DMS79 treated with DMSO at 0.1 percent for 48 hours (cell line): ENCODE measurements at regions not wholly inside any gene's neighbourhood (a gene's known extent, or its start where the extent isn't known, plus 50 kb on each side); places are given as distances from the start of the nearest gene placed in this dataset.

Experiments used
- DNase-seq: peaks from one replicate; lab custom pipeline; 2025; lab: John Stamatoyannopoulos, UW

- DNase-seq: no peak
Observed at GRCh38 chr15:79373113-79373512, 59.0 kb upstream of the MINAR1 start.

DNA sequence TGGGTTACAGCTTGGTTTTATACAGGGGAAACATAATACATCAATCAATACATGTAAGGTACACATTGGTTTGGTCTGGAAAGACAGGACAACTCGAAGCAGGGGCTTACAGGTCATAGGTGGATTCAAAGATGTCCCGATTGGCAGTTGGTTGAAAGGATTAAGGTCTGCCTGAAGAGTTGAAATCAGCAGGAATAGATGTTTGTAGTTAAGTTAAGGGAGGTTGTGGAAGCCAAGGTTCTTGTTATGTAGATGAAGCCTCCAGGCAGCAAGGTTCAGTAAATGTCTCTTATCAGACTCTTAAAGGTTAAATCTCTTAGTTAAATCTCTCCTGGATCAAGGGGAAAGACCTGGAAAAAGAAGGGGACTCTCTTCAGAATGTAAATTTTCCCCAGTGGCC is 58.4 kb upstream of the MINAR1 start:
- DNase-seq: no peak

DNA sequence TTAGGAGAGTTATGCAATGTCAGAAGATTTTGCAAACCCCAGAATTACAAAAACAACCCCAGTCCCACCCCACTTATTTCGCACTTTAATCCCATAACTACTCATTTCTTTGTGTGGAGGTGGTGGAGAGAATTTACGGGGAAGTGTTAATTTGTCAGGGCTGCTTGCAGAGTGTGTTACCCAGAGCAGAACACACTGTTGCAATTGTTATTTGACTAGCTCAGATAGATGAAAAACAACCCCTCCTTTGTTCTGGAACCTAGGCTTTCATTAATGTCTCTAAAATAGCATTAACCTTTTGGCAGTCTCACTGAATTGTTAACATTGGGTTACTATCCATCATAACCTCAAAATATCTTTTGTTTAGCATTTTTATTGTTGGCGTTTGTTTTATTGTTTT is 55.8 kb upstream of the MINAR1 start:
- DNase-seq: no peak

DNA sequence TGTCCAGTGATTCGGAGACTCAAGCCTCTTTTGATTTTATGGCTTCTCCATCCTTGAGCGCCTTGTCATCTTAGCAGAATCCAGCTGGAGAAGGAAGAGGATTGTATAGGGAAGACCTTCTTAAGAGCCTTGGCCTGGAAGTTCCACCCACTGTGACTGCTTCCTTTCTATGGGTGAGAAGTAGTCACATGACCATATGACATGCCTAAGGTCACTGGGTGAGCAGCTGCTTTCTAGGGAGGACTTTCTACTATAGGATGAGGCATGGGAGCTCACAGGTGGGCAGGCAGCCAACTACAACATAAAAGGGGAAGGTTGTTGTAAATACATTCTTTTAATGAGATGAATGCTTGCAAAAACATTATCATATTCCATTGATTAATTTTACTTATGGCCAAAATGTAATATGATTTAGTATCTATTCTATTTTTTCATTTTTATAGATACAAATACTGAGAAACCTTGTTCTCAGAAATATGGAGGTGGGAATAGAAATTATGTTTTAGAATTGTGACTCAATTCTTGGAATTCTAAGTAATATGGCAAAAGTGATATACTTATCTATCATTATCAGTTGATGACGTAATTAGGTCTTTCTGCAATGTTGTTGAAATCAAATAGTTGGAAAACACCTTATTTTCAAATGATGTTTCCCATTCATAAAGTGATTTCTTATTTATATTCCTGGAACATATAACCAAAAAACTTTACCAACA is 53.6 kb upstream of the MINAR1 start:
- DNase-seq: no peak

GRCh38 chr15:79380755-79381497 is 51.2 kb upstream of the MINAR1 start:
- peak; percentile 25 for DNase-seq

DNA sequence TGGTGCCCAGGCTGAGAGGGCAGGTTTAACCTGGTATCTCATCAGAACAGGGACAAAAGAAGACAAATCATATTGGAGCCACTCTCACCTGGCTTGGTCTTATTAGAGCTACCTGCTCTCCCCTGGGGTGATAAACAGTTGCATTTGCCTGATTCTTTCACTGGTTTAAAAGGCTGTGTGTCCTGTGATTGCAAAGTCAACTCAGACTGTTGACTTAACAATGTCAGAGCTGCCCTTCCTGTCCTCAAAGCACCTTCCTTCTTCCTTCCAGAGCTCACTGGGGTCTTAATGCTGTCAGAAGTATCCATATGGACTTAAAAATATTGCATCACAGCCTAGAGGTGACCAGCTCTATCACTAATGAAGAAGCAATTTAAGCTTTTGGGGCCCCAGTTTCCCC is 50.5 kb upstream of the MINAR1 start:
- DNase-seq: no peak
